IMR-90 (cell line): ENCODE measurements at regions not wholly inside any gene's neighbourhood (a gene's known extent, or its start where the extent isn't known, plus 50 kb on each side); places are given as distances from the start of the nearest gene placed in this dataset.

Experiments used
- ATAC-seq: fragments of 200-7000 bp; cut with Tn5 transposase; 2 replicates; pipeline ENCODE4 v1.9.1; 2020; ENCODE audit warnings: low read depth, mild to moderate bottlenecking, moderate library complexity
- BruUV-seq: library from RNA; stranded (reverse); fragments of 400-500 nt; replicated peaks from 2 replicates; lab custom pipeline; 2021; lab: Mats Ljungman, UMichigan
- CTCF ChIA-PET: fragments of 300-600 bp; formaldehyde crosslinking; extraction: SDS; loops from one replicate; lab custom pipeline; 2021; ENCODE audit warnings: antibody characterized with exemption; lab: Yijun Ruan, JAX
- POLR2A ChIA-PET: fragments of 300-600 bp; sonication (Branson Sonifier 250); formaldehyde crosslinking; loops from one replicate; lab custom pipeline; 2022; ENCODE audit warnings: antibody characterized with exemption; ENCODE audit not compliant: unreplicated experiment; lab: Charles Lee
- DNase-seq: peaks from one replicate; pipeline ENCODE4 v3.0.0; 2013
- H2AFZ ChIP-seq: replicated peaks from 2 replicates; pipeline ENCODE3; 2013; ENCODE audit warnings: low read length, mild to moderate bottlenecking; ENCODE audit not compliant: poor library complexity
- H2AK5ac ChIP-seq: 2 replicates; pipeline ENCODE4 v1.6.1; 2013; ENCODE audit warnings: low read depth, low read length, inconsistent platforms
- H2AK9ac ChIP-seq: replicated peaks from 2 replicates; pipeline ENCODE3; 2013; ENCODE audit warnings: mild to moderate bottlenecking, low read depth, low read length, moderate library complexity; ENCODE audit not compliant: poor library complexity
- H2BK120ac ChIP-seq: 2 replicates; pipeline ENCODE4 v1.6.1; 2013; ENCODE audit warnings: low read depth, low read length, inconsistent platforms
- H2BK15ac ChIP-seq: 3 replicates; pipeline ENCODE4 v1.6.1; 2013; ENCODE audit warnings: low read depth, low read length, inconsistent platforms
- H2BK20ac ChIP-seq: 2 replicates; pipeline ENCODE4 v1.6.1; 2013; ENCODE audit warnings: low read depth, mild to moderate bottlenecking, inconsistent platforms, low read length, moderate library complexity
- H2BK5ac ChIP-seq: 2 replicates; pipeline ENCODE4 v1.6.1; 2013; ENCODE audit warnings: mild to moderate bottlenecking, low read depth, low read length, inconsistent platforms; ENCODE audit not compliant: poor library complexity, severe bottlenecking
- H3K14ac ChIP-seq: replicated peaks from 2 replicates; pipeline ENCODE4 v1.6.1; 2013; ENCODE audit warnings: low read depth, low read length, inconsistent platforms
- H3K18ac ChIP-seq: 2 replicates; pipeline ENCODE4 v1.6.1; 2013; ENCODE audit warnings: low read depth, low read length, control low read depth
- H3K23ac ChIP-seq: 2 replicates; pipeline ENCODE4 v1.6.1; 2013; ENCODE audit warnings: low read depth, low read length, inconsistent platforms
- H3K27ac ChIP-seq: 2 replicates; pipeline ENCODE4 v1.5.1; 2013; ENCODE audit warnings: mild to moderate bottlenecking, control low read depth, low read length; ENCODE audit not compliant: insufficient read depth
- H3K27me3 ChIP-seq: 2 replicates; pipeline ENCODE4 v1.6.1; 2013; ENCODE audit warnings: low read length; ENCODE audit not compliant: control insufficient read depth, insufficient read depth
- H3K36me3 ChIP-seq: 2 replicates; pipeline ENCODE4 v1.6.1; 2013; ENCODE audit warnings: low read length, mixed read lengths; ENCODE audit not compliant: control insufficient read depth, insufficient read depth
- H3K4ac ChIP-seq: 2 replicates; pipeline ENCODE4 v1.6.1; 2013; ENCODE audit warnings: low read depth, low read length, inconsistent platforms
- H3K4me1 ChIP-seq: 2 replicates; pipeline ENCODE4 v1.6.1; 2013; ENCODE audit warnings: low read length, mixed read lengths; ENCODE audit not compliant: control insufficient read depth, insufficient read depth
- H3K4me2 ChIP-seq: 2 replicates; pipeline ENCODE4 v1.6.1; 2013; ENCODE audit warnings: low read depth, mild to moderate bottlenecking, control low read depth, low read length, moderate library complexity
- H3K4me3 ChIP-seq: 2 replicates; pipeline ENCODE4 v1.5.1; 2013; ENCODE audit warnings: low read depth, mild to moderate bottlenecking, control low read depth, low read length, moderate library complexity; ENCODE audit not compliant: insufficient read depth
- H3K56ac ChIP-seq: 2 replicates; pipeline ENCODE4 v1.6.1; 2013; ENCODE audit warnings: low read length, inconsistent platforms; ENCODE audit not compliant: insufficient read depth; ENCODE audit errors: extremely low read depth
- H3K79me1 ChIP-seq, 2 experiments: 2 replicates each; pipeline ENCODE4 v1.6.1; 2013; ENCODE audit warnings: low read length in 2 of 2, inconsistent platforms in 1 of 2, low read depth in 1 of 2
- H3K9ac ChIP-seq: 2 replicates; pipeline ENCODE4 v1.6.1; 2013; ENCODE audit warnings: low read depth, low read length, control low read depth
- H3K9me1 ChIP-seq: 2 replicates; pipeline ENCODE4 v1.6.1; 2013; ENCODE audit warnings: low read length, inconsistent platforms; ENCODE audit not compliant: insufficient read depth
- H3K9me3 ChIP-seq: 2 replicates; pipeline ENCODE4 v1.6.1; 2013; ENCODE audit warnings: low read length; ENCODE audit not compliant: control insufficient read depth, insufficient read depth
- H4K20me1 ChIP-seq: 2 replicates; pipeline ENCODE4 v1.6.1; 2013; ENCODE audit warnings: low read length, inconsistent platforms; ENCODE audit not compliant: insufficient read depth
- H4K5ac ChIP-seq: 2 replicates; pipeline ENCODE4 v1.6.1; 2013; ENCODE audit warnings: mild to moderate bottlenecking, low read depth, low read length, control low read depth
- H4K8ac ChIP-seq, 2 experiments: 2 replicates each; pipeline ENCODE4 v1.6.1; 2013; ENCODE audit warnings: low read depth in 2 of 2, low read length in 2 of 2, control low read depth in 1 of 2, inconsistent platforms in 1 of 2
- H4K91ac ChIP-seq: 2 replicates; pipeline ENCODE4 v1.6.1; 2013; ENCODE audit warnings: low read depth, low read length, inconsistent platforms; ENCODE audit not compliant: insufficient read depth
- RFX5 ChIP-seq: IDR thresholded peaks from 2 replicates; pipeline ENCODE4 v1.8.0; 2012; ENCODE audit warnings: low read depth, mild to moderate bottlenecking, low read length, moderate library complexity
- WGBS, 2 experiments: methylation state at CpG; one replicate each; pipeline versions ENCODE4 v1.1.5 to v1.1.7; 2013; ENCODE audit warnings: missing lambda C conversion rate in 2 of 2; ENCODE audit not compliant: insufficient read length in 1 of 2; ENCODE audit errors: extremely low coverage in 2 of 2; 5-methylcytosine and 5-hydroxymethylcytosine counted together
- dilution Hi-C: fragments of 300-500 bp; cut with HindIII; formaldehyde crosslinking; loops from one replicate; pipeline ENCODE4 v1.14.3; 2018; ENCODE audit warnings: low sequenced_read_pairs; ENCODE audit not compliant: unreplicated experiment
- in situ Hi-C: fragments of 300-500 bp; cut with MboI; formaldehyde crosslinking; loops from 3 replicates; pipeline ENCODE4 v1.14.3; 2019; ENCODE audit warnings: low sequenced_read_pairs, inconsistent platforms, mixed read lengths
- intact Hi-C: fragments of 100-400 bp; cut with micrococcal nuclease; formaldehyde crosslinking; loops from 2 replicates; pipeline ENCODE4 v1.10.0; 2022
- TF ChIP-seq, protein P1 (sequence below): fragments of 150-350 bp; IDR thresholded peaks from 2 replicates; pipeline ENCODE4 v1.6.1; 2016; ENCODE audit warnings: low read depth, mild to moderate bottlenecking, low read length, moderate library complexity, borderline replicate concordance

GRCh38 chr10:28169525-28169924 is 133.3 kb downstream of the MPP7 start:
- intact Hi-C loops (no loop called here), dilution Hi-C loops (no loop called here), in situ Hi-C loops (no loop called here)
- no peak overlapping the region for H2BK15ac ChIP-seq
- H3K27me3 ChIP-seq: no peaks in the 10 kb centered on the region
- H4K91ac ChIP-seq: no peak overlapping the region
- no peak overlapping the region for H2AFZ ChIP-seq
- H4K20me1 ChIP-seq: no peaks in the 10 kb centered on the region
- no peak overlapping the region for H3K14ac ChIP-seq
- no peak overlapping the region for H2AK9ac ChIP-seq
- ChIA-PET POLR2A (no interaction called here), CTCF (interaction anchor here (0.5 to 0.8 kb wide), 3 partner anchors 10 to 342 kb away, joined by 3 to 5 read pairs (median 4); no protein-coding TSS in a partner anchor)
- ATAC-seq: no peak
- no peak overlapping the region for H2BK20ac ChIP-seq
- no peaks in the 10 kb centered on the region for H3K9me1 ChIP-seq
- H3K4ac ChIP-seq: no peak overlapping the region
- 38% methylated on average over 1 of the region's 2 CpGs; no CpG with 5 or more reads in 1 of the 2 experiments for WGBS, 2 experiments
- H3K79me1 ChIP-seq: no peaks in the 10 kb centered on the region
- no peak overlapping the region for H3K18ac ChIP-seq
- H3K4me2 ChIP-seq: no peak overlapping the region
- H3K27ac ChIP-seq: no peak overlapping the region
- no peak overlapping the region for H2BK5ac ChIP-seq
- BruUV-seq: no TSS peak
- H3K9ac ChIP-seq: no peak overlapping the region
- DNase-seq: no peak
- no peak overlapping the region for H3K23ac ChIP-seq
- no peak overlapping the region for H2AK5ac ChIP-seq
- H2BK120ac ChIP-seq: no peak overlapping the region
- TF ChIP-seq, protein P1, sequence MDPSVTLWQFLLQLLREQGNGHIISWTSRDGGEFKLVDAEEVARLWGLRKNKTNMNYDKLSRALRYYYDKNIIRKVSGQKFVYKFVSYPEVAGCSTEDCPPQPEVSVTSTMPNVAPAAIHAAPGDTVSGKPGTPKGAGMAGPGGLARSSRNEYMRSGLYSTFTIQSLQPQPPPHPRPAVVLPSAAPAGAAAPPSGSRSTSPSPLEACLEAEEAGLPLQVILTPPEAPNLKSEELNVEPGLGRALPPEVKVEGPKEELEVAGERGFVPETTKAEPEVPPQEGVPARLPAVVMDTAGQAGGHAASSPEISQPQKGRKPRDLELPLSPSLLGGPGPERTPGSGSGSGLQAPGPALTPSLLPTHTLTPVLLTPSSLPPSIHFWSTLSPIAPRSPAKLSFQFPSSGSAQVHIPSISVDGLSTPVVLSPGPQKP: no peak
- no peak for TF ChIP-seq RFX5
- H4K8ac ChIP-seq: no peak overlapping the region
- H3K4me3 ChIP-seq: no peak overlapping the region
- H3K4me1 ChIP-seq: no peaks in the 10 kb centered on the region
- H3K56ac ChIP-seq: no peak overlapping the region
- no peaks in the 10 kb centered on the region for H3K36me3 ChIP-seq
- no peaks in the 10 kb centered on the region for H3K9me3 ChIP-seq
- no peak overlapping the region for H4K5ac ChIP-seq
